ENCODE measurements at regions not wholly inside any gene's neighbourhood (a gene's known extent, or its start where the extent isn't known, plus 50 kb on each side); places are given as distances from the start of the nearest gene placed in this dataset.

- TF ChIP-seq, protein P1, sequence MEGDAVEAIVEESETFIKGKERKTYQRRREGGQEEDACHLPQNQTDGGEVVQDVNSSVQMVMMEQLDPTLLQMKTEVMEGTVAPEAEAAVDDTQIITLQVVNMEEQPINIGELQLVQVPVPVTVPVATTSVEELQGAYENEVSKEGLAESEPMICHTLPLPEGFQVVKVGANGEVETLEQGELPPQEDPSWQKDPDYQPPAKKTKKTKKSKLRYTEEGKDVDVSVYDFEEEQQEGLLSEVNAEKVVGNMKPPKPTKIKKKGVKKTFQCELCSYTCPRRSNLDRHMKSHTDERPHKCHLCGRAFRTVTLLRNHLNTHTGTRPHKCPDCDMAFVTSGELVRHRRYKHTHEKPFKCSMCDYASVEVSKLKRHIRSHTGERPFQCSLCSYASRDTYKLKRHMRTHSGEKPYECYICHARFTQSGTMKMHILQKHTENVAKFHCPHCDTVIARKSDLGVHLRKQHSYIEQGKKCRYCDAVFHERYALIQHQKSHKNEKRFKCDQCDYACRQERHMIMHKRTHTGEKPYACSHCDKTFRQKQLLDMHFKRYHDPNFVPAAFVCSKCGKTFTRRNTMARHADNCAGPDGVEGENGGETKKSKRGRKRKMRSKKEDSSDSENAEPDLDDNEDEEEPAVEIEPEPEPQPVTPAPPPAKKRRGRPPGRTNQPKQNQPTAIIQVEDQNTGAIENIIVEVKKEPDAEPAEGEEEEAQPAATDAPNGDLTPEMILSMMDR (IDR thresholded peaks at IDR 0.05; ENCODE audit: insufficient read depth, low read length) = no peak
- no peak overlapping the region for H3K4me3 ChIP-seq (ENCODE audit: low read depth, low read length)
- DNase-seq (ENCODE audit: low read depth) = no peak
Measured at GRCh38 chr22:19641983-19642451, 72.3 kb upstream of the SEPTIN5 start.

- peak; percentile 27 for DNase-seq (ENCODE audit: low read depth)
- no peak overlapping the region for H3K4me3 ChIP-seq (ENCODE audit: low read depth, low read length)
- TF ChIP-seq, protein P1 (IDR thresholded peaks at IDR 0.05; ENCODE audit: insufficient read depth, low read length) = no peak
Measured at GRCh38 chr22:19643448-19644313, 70.6 kb upstream of the SEPTIN5 start.

DNA sequence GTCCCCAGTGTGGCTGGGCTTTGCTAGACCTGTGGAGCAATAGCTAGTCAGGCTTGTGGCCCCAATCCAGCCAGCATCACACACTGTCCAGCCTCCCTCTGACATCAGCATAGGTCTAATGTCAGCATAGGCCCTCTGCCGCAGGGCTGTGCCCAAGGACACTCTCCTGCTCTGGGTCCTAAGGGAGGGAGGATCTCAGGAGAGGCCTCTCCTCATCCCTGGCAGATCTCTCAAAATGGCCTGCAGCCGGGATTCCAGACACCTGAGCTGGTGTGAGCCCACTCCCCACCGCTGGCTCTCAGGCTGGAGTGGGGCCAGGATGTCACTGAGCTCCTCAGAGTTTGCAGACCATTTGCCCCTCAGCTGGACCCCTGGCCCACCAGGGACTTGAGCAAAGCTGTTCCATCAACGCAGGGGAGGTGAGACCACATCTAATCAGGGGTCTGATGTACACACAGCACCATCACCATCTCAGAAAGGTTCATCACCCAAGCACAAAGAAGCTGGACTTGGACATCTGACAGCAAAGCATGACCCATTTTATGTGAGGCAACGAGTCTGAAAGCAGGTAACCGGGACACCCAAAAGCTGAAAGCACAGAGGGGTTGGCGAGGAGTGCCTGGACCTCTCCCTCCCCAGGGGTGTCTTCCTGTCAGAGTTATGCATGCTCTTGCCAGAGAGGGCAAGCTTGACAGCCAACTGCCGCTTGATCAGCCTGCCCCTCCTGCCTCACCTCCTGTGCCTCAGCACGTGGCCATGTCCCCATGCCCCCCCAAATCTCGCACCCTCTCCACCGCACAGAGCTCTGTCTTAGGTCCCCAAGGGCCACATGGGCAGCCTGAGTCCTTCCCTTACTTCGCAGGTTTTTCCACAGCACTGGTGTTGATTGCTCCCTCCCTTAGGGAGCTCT lies 69.7 kb upstream of the SEPTIN5 start:
- no peak overlapping the region for H3K4me3 ChIP-seq (ENCODE audit: low read depth, low read length)
- no peak for DNase-seq (ENCODE audit: low read depth)
- TF ChIP-seq, protein P1 (IDR thresholded peaks at IDR 0.05; ENCODE audit: insufficient read depth, low read length) = no peak

GRCh38 chr22:19645391-19645790 lies 68.9 kb upstream of the SEPTIN5 start:
- DNase-seq (ENCODE audit: low read depth) = no peak
- no peak overlapping the region for H3K4me3 ChIP-seq (ENCODE audit: low read depth, low read length)
- TF ChIP-seq, protein P1 (IDR thresholded peaks at IDR 0.05; ENCODE audit: insufficient read depth, low read length) = no peak

DNA sequence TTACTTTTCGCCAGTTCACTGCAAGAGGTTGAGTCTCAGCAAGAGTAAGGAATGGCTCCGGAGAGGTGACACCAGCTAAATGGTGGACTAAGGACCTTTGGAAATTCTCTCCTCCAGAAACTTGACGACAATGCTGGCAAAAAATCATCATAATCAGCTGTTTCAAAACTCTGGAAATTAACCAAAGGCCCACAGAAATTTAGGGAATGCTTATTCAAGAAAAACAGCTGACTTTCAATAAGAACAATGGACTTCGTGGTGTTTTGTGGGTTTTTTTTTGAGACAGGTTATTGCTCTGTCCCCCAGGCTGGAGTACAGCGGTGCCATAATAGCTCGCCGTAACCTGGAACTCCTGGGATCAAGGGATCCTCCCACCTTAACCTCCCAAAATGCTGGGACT lies 68.4 kb upstream of the SEPTIN5 start:
- no peak overlapping the region for H3K4me3 ChIP-seq (ENCODE audit: low read depth, low read length)

DNA sequence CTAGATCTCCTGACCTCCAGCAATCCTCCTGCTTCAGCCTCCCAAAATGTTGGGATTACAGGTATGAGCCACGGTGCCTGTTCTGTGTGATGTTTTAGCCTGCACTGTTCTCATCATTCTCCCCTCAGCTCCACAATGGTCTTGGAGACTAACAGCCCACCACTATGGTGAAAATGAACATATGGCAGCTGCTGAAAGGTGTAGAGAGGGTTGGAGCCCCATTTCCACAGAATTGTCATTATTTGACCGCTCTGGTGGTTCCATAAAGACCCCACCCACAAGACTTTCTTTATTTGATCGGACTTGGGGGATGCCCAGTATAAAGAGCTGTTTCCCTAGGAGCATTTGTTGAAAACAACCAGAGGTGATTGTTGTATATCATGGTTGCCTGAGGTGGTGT lies 67.9 kb upstream of the SEPTIN5 start:
- no peak overlapping the region for H3K4me3 ChIP-seq (ENCODE audit: low read depth, low read length)

More for the DNA sequence above, 68.4 kb upstream of the SEPTIN5 start:
- TF ChIP-seq, protein P1 (IDR thresholded peaks at IDR 0.05; ENCODE audit: insufficient read depth, low read length) = no peak
- DNase-seq (ENCODE audit: low read depth) = no peak

More for the DNA sequence above, 67.9 kb upstream of the SEPTIN5 start:
- TF ChIP-seq, protein P1 (IDR thresholded peaks at IDR 0.05; ENCODE audit: insufficient read depth, low read length) = no peak
- no peak for DNase-seq (ENCODE audit: low read depth)
